ENCODE measurements at regions not wholly inside any gene's neighbourhood (a gene's known extent, or its start where the extent isn't known, plus 50 kb on each side); places are given as distances from the start of the nearest gene placed in this dataset.
A peak's percentile ranks its signal among the peaks of the same experiment; 100 is the strongest.

DNA sequence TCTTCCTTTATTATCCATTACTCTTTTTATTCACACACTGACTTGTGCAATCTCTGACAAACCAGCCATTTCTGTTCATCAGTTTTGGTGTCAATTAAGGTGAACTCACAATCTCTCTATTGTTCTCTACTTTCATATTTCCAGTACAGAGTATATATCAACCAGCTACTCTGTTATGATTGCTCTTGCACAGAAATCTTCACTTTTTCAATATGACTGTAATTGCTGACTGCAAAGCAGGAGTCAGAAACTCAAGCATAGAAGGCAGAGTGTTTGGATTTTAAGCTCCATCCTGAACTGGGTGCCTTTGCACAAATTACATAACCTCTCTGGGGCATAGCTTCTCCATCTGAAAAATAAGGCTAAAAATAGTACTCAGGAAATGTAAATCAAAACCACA is 1042.0 kb downstream of the GRM8 start:
- Histone ChIP-seq H2AFZ (ENCODE audit: low read depth, low read length, severe bottlenecking) (peak overlapping the region; percentile 7), H3K27me3 (ENCODE audit: low read length) (no peaks in the 10 kb centered on the region), H3K4me2 (ENCODE audit: low read depth, low read length, poor library complexity, severe bottlenecking) (no peak overlapping the region)

DNA sequence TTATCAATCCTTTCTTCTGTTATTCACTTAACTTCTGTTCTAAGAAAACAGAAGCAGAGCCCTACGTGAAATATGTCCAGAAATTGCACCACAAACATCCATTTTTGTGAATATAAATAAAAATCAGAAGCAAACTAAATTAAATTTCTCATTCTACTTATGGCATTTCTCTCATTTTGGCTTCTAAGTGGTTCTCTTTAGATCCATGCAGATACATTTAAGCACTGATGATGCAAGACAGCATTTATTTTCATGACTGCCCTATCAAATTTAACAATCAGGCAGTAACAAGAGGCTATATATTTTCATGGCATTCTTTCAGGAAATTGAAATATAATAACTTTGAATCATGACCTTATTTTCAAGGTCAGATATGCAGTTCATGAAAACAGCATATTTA is 1049.6 kb downstream of the GRM8 start:
- no peak overlapping the region for H3K4me2 ChIP-seq (ENCODE audit: low read depth, low read length, poor library complexity, severe bottlenecking)

More for the DNA sequence above, 1042.0 kb downstream of the GRM8 start:
- no peak for TF ChIP-seq EZH2phosphoT487 (conservative IDR thresholded peaks at IDR 0.05; ENCODE audit: low read length)
- TF ChIP-seq, protein P1, sequence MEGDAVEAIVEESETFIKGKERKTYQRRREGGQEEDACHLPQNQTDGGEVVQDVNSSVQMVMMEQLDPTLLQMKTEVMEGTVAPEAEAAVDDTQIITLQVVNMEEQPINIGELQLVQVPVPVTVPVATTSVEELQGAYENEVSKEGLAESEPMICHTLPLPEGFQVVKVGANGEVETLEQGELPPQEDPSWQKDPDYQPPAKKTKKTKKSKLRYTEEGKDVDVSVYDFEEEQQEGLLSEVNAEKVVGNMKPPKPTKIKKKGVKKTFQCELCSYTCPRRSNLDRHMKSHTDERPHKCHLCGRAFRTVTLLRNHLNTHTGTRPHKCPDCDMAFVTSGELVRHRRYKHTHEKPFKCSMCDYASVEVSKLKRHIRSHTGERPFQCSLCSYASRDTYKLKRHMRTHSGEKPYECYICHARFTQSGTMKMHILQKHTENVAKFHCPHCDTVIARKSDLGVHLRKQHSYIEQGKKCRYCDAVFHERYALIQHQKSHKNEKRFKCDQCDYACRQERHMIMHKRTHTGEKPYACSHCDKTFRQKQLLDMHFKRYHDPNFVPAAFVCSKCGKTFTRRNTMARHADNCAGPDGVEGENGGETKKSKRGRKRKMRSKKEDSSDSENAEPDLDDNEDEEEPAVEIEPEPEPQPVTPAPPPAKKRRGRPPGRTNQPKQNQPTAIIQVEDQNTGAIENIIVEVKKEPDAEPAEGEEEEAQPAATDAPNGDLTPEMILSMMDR (IDR thresholded peaks at IDR 0.05; ENCODE audit: insufficient read depth, low read length, poor library complexity, severe bottlenecking), result no peak
- H3K36me3 ChIP-seq (ENCODE audit: low read length), result no peaks in the 10 kb centered on the region
- H3K79me2 ChIP-seq (ENCODE audit: insufficient read depth, low read length), result no peaks in the 10 kb centered on the region
- H4K20me1 ChIP-seq (ENCODE audit: low read depth, low read length), result no peaks in the 10 kb centered on the region
- H3K9me2 ChIP-seq (replicated peaks; ENCODE audit: insufficient read depth, low read length), result no peaks in the 10 kb centered on the region
- H3K9ac ChIP-seq (ENCODE audit: low read length), result no peak overlapping the region
- H3K27ac ChIP-seq (ENCODE audit: low read depth, low read length), result no peak overlapping the region
- H3F3A ChIP-seq (ENCODE audit: insufficient read depth), result no peaks in the 10 kb centered on the region
- H3K9me3 ChIP-seq (ENCODE audit: insufficient read depth, low read length), result no peaks in the 10 kb centered on the region
- H3K4me3 ChIP-seq (ENCODE audit: insufficient read depth, low read length, poor library complexity, severe bottlenecking), result no peak overlapping the region

DNA sequence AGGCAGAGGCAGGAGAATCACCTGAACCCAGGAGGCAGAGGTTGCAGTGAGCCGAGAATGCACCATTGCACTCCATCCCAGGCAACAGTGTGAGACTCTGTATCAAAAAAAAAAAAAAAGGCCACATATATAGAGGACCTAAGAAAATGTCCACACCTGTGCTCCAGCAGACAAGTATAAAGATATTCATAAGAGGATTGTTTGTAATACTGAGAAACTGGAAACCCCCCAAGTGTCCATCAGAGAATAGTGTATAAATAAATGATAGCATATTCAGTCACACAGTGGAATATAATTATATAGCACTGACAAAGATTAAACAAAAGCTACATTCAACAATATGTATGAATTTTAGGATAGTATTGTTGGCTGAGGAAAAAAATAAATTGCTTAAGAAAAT is 1050.6 kb downstream of the GRM8 start:
- H2AFZ ChIP-seq (ENCODE audit: low read depth, low read length, severe bottlenecking), result no peak overlapping the region
- no peak overlapping the region for H3K27ac ChIP-seq (ENCODE audit: low read depth, low read length)
- no peak overlapping the region for H3K4me2 ChIP-seq (ENCODE audit: low read depth, low read length, poor library complexity, severe bottlenecking)
- H3F3A ChIP-seq (ENCODE audit: insufficient read depth), result no peaks in the 10 kb centered on the region
- H3K9me2 ChIP-seq (replicated peaks; ENCODE audit: insufficient read depth, low read length), result no peaks in the 10 kb centered on the region
- no peak for TF ChIP-seq EZH2phosphoT487 (conservative IDR thresholded peaks at IDR 0.05; ENCODE audit: low read length)
- TF ChIP-seq, protein P1 (IDR thresholded peaks at IDR 0.05; ENCODE audit: insufficient read depth, low read length, poor library complexity, severe bottlenecking), result no peak
- no peaks in the 10 kb centered on the region for H3K36me3 ChIP-seq (ENCODE audit: low read length)
- H3K4me3 ChIP-seq (ENCODE audit: insufficient read depth, low read length, poor library complexity, severe bottlenecking), result no peak overlapping the region
- no peaks in the 10 kb centered on the region for H4K20me1 ChIP-seq (ENCODE audit: low read depth, low read length)
- H3K9ac ChIP-seq (ENCODE audit: low read length), result no peak overlapping the region
- no peaks in the 10 kb centered on the region for H3K27me3 ChIP-seq (ENCODE audit: low read length)
- H3K9me3 ChIP-seq (ENCODE audit: insufficient read depth, low read length), result no peaks in the 10 kb centered on the region
- H3K79me2 ChIP-seq (ENCODE audit: insufficient read depth, low read length), result no peaks in the 10 kb centered on the region

More for the DNA sequence above, 1049.6 kb downstream of the GRM8 start:
- TF ChIP-seq EZH2phosphoT487 (conservative IDR thresholded peaks at IDR 0.05; ENCODE audit: low read length), result no peak
- TF ChIP-seq, protein P1 (IDR thresholded peaks at IDR 0.05; ENCODE audit: insufficient read depth, low read length, poor library complexity, severe bottlenecking), result no peak
- no peak overlapping the region for H3K9ac ChIP-seq (ENCODE audit: low read length)
- H3K27me3 ChIP-seq (ENCODE audit: low read length), result no peaks in the 10 kb centered on the region
- H3K9me2 ChIP-seq (replicated peaks; ENCODE audit: insufficient read depth, low read length), result no peaks in the 10 kb centered on the region
- no peak overlapping the region for H3K27ac ChIP-seq (ENCODE audit: low read depth, low read length)
- no peaks in the 10 kb centered on the region for H3K9me3 ChIP-seq (ENCODE audit: insufficient read depth, low read length)
- no peaks in the 10 kb centered on the region for H3F3A ChIP-seq (ENCODE audit: insufficient read depth)
- no peak overlapping the region for H2AFZ ChIP-seq (ENCODE audit: low read depth, low read length, severe bottlenecking)
- no peaks in the 10 kb centered on the region for H3K79me2 ChIP-seq (ENCODE audit: insufficient read depth, low read length)
- no peaks in the 10 kb centered on the region for H3K36me3 ChIP-seq (ENCODE audit: low read length)
- H3K4me3 ChIP-seq (ENCODE audit: insufficient read depth, low read length, poor library complexity, severe bottlenecking), result no peak overlapping the region
- H4K20me1 ChIP-seq (ENCODE audit: low read depth, low read length), result no peaks in the 10 kb centered on the region
